Keratinocyte (primary cell): ENCODE measurements at regions not wholly inside any gene's neighbourhood (a gene's known extent, or its start where the extent isn't known, plus 50 kb on each side); places are given as distances from the start of the nearest gene placed in this dataset.

Experiments used
- DNase-seq: peaks from one replicate; pipeline ENCODE4 v3.0.0-alpha.2; 2011; ENCODE audit warnings: low read depth, missing footprints, low spot score
- FAIRE-seq: peaks from 2 replicates; lab custom pipeline; 2011; peaks lifted over from hg19 to GRCh38; lab: Jason Lieb, UNC
- H2AFZ ChIP-seq: 2 replicates; pipeline ENCODE4 v1.6.0; 2012; ENCODE audit warnings: low read length, control low read depth, inconsistent platforms; ENCODE audit not compliant: control insufficient read depth
- H3K27ac ChIP-seq: 2 replicates; pipeline ENCODE4 v1.5.1; 2011; ENCODE audit warnings: low read length; ENCODE audit not compliant: control insufficient read depth, insufficient read depth
- H3K27me3 ChIP-seq: 3 replicates; pipeline ENCODE4 v1.6.0; 2011; ENCODE audit warnings: low read length; ENCODE audit not compliant: control insufficient read depth, insufficient read depth; ENCODE audit errors: extremely low read depth
- H3K36me3 ChIP-seq, 2 experiments: 2 replicates in 1 of 2; 3 replicates in 1 of 2; pipeline ENCODE4 v1.5.1; 2011; ENCODE audit warnings: low read length in 2 of 2, mild to moderate bottlenecking in 1 of 2; ENCODE audit not compliant: control insufficient read depth in 2 of 2, insufficient read depth in 2 of 2; ENCODE audit errors: extremely low read depth in 1 of 2
- H3K4me1 ChIP-seq: 3 replicates; pipeline ENCODE4 v1.5.1; 2011; ENCODE audit warnings: low read length; ENCODE audit not compliant: control insufficient read depth, insufficient read depth; ENCODE audit errors: extremely low read depth
- H3K4me2 ChIP-seq: 3 replicates; pipeline ENCODE4 v1.6.0; 2011; ENCODE audit warnings: low read depth, low read length; ENCODE audit not compliant: control insufficient read depth, insufficient read depth; ENCODE audit errors: extremely low read depth
- H3K4me3 ChIP-seq, 3 experiments: fragments of 200-600 bp in 1 of 3; sonication (generic) in 1 of 3; 2 replicates in 2 of 3; 3 replicates in 1 of 3; pipeline ENCODE4 v1.5.1; 2011 to 2016; ENCODE audit warnings: low read length in 3 of 3, mild to moderate bottlenecking in 3 of 3, control low read depth in 2 of 3, inconsistent platforms in 1 of 3, low read depth in 1 of 3, mixed read lengths in 1 of 3, mixed run types in 1 of 3, moderate library complexity in 1 of 3; ENCODE audit not compliant: control insufficient read depth in 2 of 3, insufficient read depth in 2 of 3; ENCODE audit errors: extremely low read depth in 1 of 3
- H3K79me2 ChIP-seq: 2 replicates; pipeline ENCODE4 v1.6.0; 2012; ENCODE audit warnings: low read length; ENCODE audit not compliant: control insufficient read depth, insufficient read depth
- H3K9ac ChIP-seq: 3 replicates; pipeline ENCODE4 v1.6.0; 2011; ENCODE audit warnings: low read length; ENCODE audit not compliant: control insufficient read depth, insufficient read depth; ENCODE audit errors: extremely low read depth
- H3K9me1 ChIP-seq: 3 replicates; pipeline ENCODE4 v1.6.0; 2011; ENCODE audit warnings: low read length; ENCODE audit not compliant: control insufficient read depth, insufficient read depth; ENCODE audit errors: extremely low read depth
- H3K9me3 ChIP-seq: 2 replicates; pipeline ENCODE4 v1.5.1; 2012; ENCODE audit warnings: low read depth, low read length; ENCODE audit not compliant: control insufficient read depth
- H4K20me1 ChIP-seq: 3 replicates; pipeline ENCODE4 v1.6.0; 2011; ENCODE audit warnings: low read length; ENCODE audit not compliant: control insufficient read depth, insufficient read depth; ENCODE audit errors: extremely low read depth
- CTCF ChIP-seq, 3 experiments: IDR thresholded peaks in 1 of 3; conservative IDR thresholded peaks in 1 of 3; optimal IDR thresholded peaks in 1 of 3; 2 replicates in 2 of 3; 3 replicates in 1 of 3; pipeline versions ENCODE3 to v1.5.1; 2011; ENCODE audit warnings: low read length in 3 of 3, mild to moderate bottlenecking in 3 of 3, moderate library complexity in 2 of 3, control low read depth in 1 of 3, inconsistent platforms in 1 of 3; ENCODE audit not compliant: insufficient read depth in 2 of 3; ENCODE audit errors: extremely low read depth in 1 of 3
- EZH2 ChIP-seq: IDR thresholded peaks from one replicate; pipeline ENCODE4 v1.6.1; 2012; ENCODE audit warnings: inconsistent platforms, mild to moderate bottlenecking, low read length, moderate library complexity
- dilution Hi-C: fragments of 300-500 bp; cut with MboI; formaldehyde crosslinking; loops from one replicate; pipeline ENCODE4 v1.7.0; 2020; ENCODE audit warnings: low sequenced_read_pairs; ENCODE audit not compliant: extremely low pct_ligation_motif_present

DNA sequence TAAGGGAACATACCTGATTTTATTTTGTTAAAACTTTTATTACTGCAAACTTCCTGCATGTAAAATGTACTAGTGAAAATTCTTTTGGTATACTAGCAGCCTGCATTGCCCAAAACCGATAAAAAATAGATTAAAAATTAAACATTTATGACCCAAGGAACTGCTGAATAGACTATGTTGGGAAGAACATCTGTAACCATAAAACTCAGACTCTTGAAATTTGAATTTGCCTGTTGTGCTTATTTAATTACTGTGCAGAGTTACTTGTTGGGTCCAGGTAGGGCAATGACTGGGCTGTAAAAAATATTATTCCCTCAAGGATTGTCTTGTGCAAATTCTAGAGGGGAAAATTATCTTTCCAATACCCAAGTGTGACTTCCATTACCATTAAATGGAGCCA, 193.5 kb upstream of the PITRM1 start:
- Histone ChIP-seq H3K27me3 (no peaks in the 10 kb centered on the region), H3K4me3 (no peak overlapping the region), H3K9me3 (peaks cover 3% of the 10 kb centered on the region), H2AFZ (no peak overlapping the region), H3K9ac (no peak overlapping the region), H3K36me3 (no peaks in the 10 kb centered on the region), H3K4me1 (no peaks in the 10 kb centered on the region), H3K9me1 (no peaks in the 10 kb centered on the region), H4K20me1 (no peaks in the 10 kb centered on the region), H3K4me2 (no peak overlapping the region), H3K79me2 (no peaks in the 10 kb centered on the region), H3K27ac (no peak overlapping the region)
- DNase-seq (no peak), FAIRE-seq (no peak)
- dilution Hi-C loops = no loop called here
- TF ChIP-seq CTCF (optimal IDR thresholded peaks at IDR 0.05 in 1 of 3, IDR thresholded peaks at IDR 0.05 in 1 of 3, conservative IDR thresholded peaks at IDR 0.05 in 1 of 3; ENCODE audit: extremely low read depth in 1 of 3, insufficient read depth in 2 of 3, low read length in 3 of 3) = no peak
- TF ChIP-seq EZH2 = no peak

DNA sequence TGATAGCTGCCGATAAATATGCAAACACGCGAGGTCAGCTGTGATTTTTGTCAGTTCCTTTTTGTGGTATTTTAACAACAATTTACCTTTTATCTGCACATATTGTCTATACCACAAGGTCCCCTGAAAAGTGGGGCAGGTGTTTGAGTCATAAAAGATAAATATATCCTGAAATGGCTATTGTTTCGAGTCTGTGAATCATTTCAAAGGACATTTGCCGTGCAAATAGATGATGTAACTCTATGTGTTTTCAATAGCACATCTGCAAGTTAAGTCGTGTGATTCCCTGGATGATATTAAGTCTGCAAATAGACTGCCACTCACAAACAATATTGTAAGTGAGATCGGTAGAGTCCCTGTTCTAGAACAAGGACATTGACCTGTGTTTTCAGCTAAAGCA, 193.0 kb upstream of the PITRM1 start:
- Histone ChIP-seq H3K9ac (no peak overlapping the region), H3K27me3 (no peaks in the 10 kb centered on the region), H2AFZ (no peak overlapping the region), H3K4me3 (no peak overlapping the region), H3K27ac (no peak overlapping the region), H3K9me1 (no peaks in the 10 kb centered on the region), H3K4me2 (no peak overlapping the region), H4K20me1 (no peaks in the 10 kb centered on the region), H3K36me3 (no peaks in the 10 kb centered on the region), H3K79me2 (no peaks in the 10 kb centered on the region), H3K4me1 (no peaks in the 10 kb centered on the region), H3K9me3 (peaks cover 3% of the 10 kb centered on the region)
- no peak for TF ChIP-seq EZH2
- TF ChIP-seq CTCF (optimal IDR thresholded peaks at IDR 0.05 in 1 of 3, IDR thresholded peaks at IDR 0.05 in 1 of 3, conservative IDR thresholded peaks at IDR 0.05 in 1 of 3; ENCODE audit: extremely low read depth in 1 of 3, insufficient read depth in 2 of 3, low read length in 3 of 3) = no peak
- no peak for DNase-seq
- no peak for FAIRE-seq
- dilution Hi-C loops = no loop called here
